DOHH2 (cell line): ENCODE measurements at regions not wholly inside any gene's neighbourhood (a gene's known extent, or its start where the extent isn't known, plus 50 kb on each side); places are given as distances from the start of the nearest gene placed in this dataset.

Experiments
- H3F3A ChIP-seq: fragments of 200-600 bp; sonication (generic), shearing (Covaris generic); 2 replicates; pipeline ENCODE4 v1.6.0; 2016; ENCODE audit warnings: antibody characterized with exemption, mild to moderate bottlenecking; ENCODE audit not compliant: control insufficient read depth, insufficient read depth
- H3K27ac ChIP-seq: fragments of 200-600 bp; sonication (generic); 2 replicates; pipeline ENCODE4 v1.5.1; 2014; ENCODE audit warnings: low read depth, mild to moderate bottlenecking, low read length, moderate library complexity
- H3K27me3 ChIP-seq: fragments of 200-600 bp; sonication (generic); 2 replicates; pipeline ENCODE4 v1.6.1; 2014; ENCODE audit warnings: mild to moderate bottlenecking, low read length, mixed read lengths; ENCODE audit not compliant: control insufficient read depth
- H3K36me3 ChIP-seq: fragments of 200-600 bp; sonication (generic); 2 replicates; pipeline ENCODE4 v1.6.1; 2014; ENCODE audit warnings: mild to moderate bottlenecking, low read length, moderate library complexity, mixed read lengths; ENCODE audit not compliant: control insufficient read depth
- H3K4me1 ChIP-seq: fragments of 200-600 bp; sonication (generic); 2 replicates; pipeline ENCODE4 v1.6.1; 2014; ENCODE audit warnings: mild to moderate bottlenecking, low read length, mixed read lengths; ENCODE audit not compliant: control insufficient read depth
- H3K4me2 ChIP-seq: fragments of 200-600 bp; sonication (generic); 2 replicates; pipeline ENCODE4 v1.6.0; 2014; ENCODE audit warnings: mild to moderate bottlenecking, low read length, moderate library complexity
- H3K4me3 ChIP-seq: fragments of 200-600 bp; sonication (generic); 2 replicates; pipeline ENCODE4 v1.5.1; 2014; ENCODE audit warnings: mild to moderate bottlenecking, low read length, mixed read lengths
- H3K79me2 ChIP-seq: fragments of 200-600 bp; sonication (generic); 2 replicates; pipeline ENCODE4 v1.6.1; 2014; ENCODE audit warnings: mild to moderate bottlenecking, low read length, mixed read lengths; ENCODE audit not compliant: control insufficient read depth
- H3K9me2 ChIP-seq: fragments of 200-600 bp; sonication (generic); replicated peaks from 2 replicates; pipeline ENCODE4 v1.6.1; 2014; ENCODE audit warnings: mild to moderate bottlenecking, low read length, mixed read lengths; ENCODE audit not compliant: control insufficient read depth
- H3K9me3 ChIP-seq: fragments of 200-600 bp; sonication (generic); 2 replicates; pipeline ENCODE4 v1.6.1; 2014; ENCODE audit warnings: antibody characterized with exemption, low read length, mixed read lengths; ENCODE audit not compliant: control insufficient read depth, insufficient read depth
- H4K20me1 ChIP-seq: fragments of 200-600 bp; sonication (generic); 2 replicates; pipeline ENCODE4 v1.6.0; 2014; ENCODE audit warnings: low read depth, mild to moderate bottlenecking, antibody characterized with exemption, low read length, moderate library complexity; ENCODE audit not compliant: control insufficient read depth, insufficient read depth
- EZH2phosphoT487 ChIP-seq: fragments of 200-600 bp; sonication (generic); IDR thresholded peaks from 2 replicates; pipeline ENCODE4 v1.6.1; 2017; ENCODE audit warnings: borderline replicate concordance, mild to moderate bottlenecking, antibody characterized with exemption, low read length, moderate library complexity, mixed read lengths
- TF ChIP-seq, protein P1 (sequence below): fragments of 200-600 bp; sonication (generic); IDR thresholded peaks from one replicate; pipeline ENCODE4 v1.5.1; 2014; ENCODE audit warnings: antibody characterized with exemption, mild to moderate bottlenecking, low read depth, low read length; ENCODE audit not compliant: poor library complexity, severe bottlenecking

DNA sequence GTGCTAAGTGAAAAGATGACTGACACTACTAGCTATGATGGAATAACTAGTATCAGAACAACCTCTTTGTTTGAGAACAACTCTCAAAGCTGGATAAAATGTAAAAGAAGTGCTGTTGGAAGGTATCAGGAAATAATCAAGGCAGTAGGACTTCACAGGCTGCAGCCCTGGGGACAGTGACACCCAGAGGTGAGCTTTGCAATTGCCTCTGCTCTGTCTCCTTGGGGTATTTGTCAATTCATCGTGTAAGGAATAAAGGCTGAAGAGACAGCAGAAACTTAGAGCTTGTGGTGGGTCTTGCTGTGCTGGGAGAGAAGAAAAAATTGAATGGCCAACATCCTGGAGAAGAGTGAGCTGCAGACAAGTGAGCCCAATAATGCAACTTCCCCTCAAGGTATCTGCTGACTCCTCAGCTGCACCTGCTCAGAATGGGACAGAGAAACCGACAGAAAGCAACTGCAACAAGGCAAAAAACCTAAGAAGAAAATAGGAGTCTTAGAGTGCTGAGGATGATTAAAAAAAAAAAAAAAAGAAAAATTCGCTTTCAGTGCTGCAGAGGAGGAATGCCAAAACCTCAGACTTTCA is 141.1 kb downstream of the RCN1 start:
- H3K9me2 ChIP-seq = no peaks in the 10 kb centered on the region
- H3K79me2 ChIP-seq = no peaks in the 10 kb centered on the region
- H4K20me1 ChIP-seq = no peaks in the 10 kb centered on the region
- H3F3A ChIP-seq = no peaks in the 10 kb centered on the region
- H3K4me2 ChIP-seq = no peak overlapping the region
- no peaks in the 10 kb centered on the region for H3K9me3 ChIP-seq
- H3K27ac ChIP-seq = no peak overlapping the region
- no peaks in the 10 kb centered on the region for H3K4me1 ChIP-seq
- H3K36me3 ChIP-seq = no peaks in the 10 kb centered on the region
- H3K4me3 ChIP-seq = no peak overlapping the region
- H3K27me3 ChIP-seq = 0 out of 2 replicates have a peak, but pooled peaks cover 6% of the 10 kb centered on the region
- TF ChIP-seq, protein P1, sequence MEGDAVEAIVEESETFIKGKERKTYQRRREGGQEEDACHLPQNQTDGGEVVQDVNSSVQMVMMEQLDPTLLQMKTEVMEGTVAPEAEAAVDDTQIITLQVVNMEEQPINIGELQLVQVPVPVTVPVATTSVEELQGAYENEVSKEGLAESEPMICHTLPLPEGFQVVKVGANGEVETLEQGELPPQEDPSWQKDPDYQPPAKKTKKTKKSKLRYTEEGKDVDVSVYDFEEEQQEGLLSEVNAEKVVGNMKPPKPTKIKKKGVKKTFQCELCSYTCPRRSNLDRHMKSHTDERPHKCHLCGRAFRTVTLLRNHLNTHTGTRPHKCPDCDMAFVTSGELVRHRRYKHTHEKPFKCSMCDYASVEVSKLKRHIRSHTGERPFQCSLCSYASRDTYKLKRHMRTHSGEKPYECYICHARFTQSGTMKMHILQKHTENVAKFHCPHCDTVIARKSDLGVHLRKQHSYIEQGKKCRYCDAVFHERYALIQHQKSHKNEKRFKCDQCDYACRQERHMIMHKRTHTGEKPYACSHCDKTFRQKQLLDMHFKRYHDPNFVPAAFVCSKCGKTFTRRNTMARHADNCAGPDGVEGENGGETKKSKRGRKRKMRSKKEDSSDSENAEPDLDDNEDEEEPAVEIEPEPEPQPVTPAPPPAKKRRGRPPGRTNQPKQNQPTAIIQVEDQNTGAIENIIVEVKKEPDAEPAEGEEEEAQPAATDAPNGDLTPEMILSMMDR = peak; percentile 69
- TF ChIP-seq EZH2phosphoT487 = no peak

DNA sequence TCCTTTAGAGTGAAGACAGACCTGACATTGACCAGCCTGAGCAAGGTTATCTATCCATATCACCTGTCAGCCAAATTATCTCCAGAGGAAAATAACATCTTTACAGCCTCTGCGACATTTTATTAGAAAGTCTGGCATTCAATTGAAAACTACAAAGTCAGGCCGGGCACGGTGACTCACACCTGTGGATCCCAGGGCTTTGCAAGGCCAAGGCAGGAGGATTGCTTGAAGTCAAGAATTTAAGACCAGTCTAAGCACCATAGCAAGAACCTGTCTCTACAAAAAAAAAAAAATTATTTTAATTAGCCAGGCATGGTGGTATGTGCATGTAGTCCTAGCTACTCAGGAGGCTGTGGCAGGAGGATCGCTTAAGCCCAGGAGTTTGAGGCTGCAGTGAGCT is 141.6 kb downstream of the RCN1 start:
- H3K4me3 ChIP-seq = no peak overlapping the region
- no peaks in the 10 kb centered on the region for H3K9me3 ChIP-seq
- H3F3A ChIP-seq = no peaks in the 10 kb centered on the region
- H3K4me2 ChIP-seq = no peak overlapping the region
- H3K27me3 ChIP-seq = 0 out of 2 replicates have a peak, but pooled peaks cover 6% of the 10 kb centered on the region
- H3K36me3 ChIP-seq = no peaks in the 10 kb centered on the region
- no peaks in the 10 kb centered on the region for H3K4me1 ChIP-seq
- H3K27ac ChIP-seq = no peak overlapping the region
- H4K20me1 ChIP-seq = no peaks in the 10 kb centered on the region
- TF ChIP-seq EZH2phosphoT487 = no peak
- TF ChIP-seq, protein P1 = no peak
- no peaks in the 10 kb centered on the region for H3K79me2 ChIP-seq
- no peaks in the 10 kb centered on the region for H3K9me2 ChIP-seq

DNA sequence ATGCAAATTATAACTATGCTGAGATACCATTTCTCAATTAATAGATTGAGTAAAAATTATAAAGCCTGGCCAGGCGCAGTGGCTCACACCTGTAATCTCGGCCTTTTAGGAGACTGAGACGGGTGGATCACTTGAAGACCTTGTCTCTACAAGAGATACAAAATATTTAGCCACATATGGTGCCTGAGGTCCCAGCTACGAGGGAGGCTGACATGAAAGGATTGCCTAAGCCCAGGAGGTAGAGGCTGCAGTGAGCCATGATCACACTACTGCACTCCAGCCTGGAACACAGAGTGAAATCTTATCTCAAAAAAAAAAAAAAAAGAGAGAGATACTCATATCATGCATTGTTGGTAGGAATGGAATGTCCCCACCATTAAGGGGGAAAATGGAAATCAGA is 142.4 kb downstream of the RCN1 start:
- H3K79me2 ChIP-seq = no peaks in the 10 kb centered on the region
- no peaks in the 10 kb centered on the region for H3K9me3 ChIP-seq
- H3K4me3 ChIP-seq = no peak overlapping the region
- H3K4me1 ChIP-seq = no peaks in the 10 kb centered on the region
- H3K27me3 ChIP-seq = 0 out of 2 replicates have a peak, but pooled peaks cover 6% of the 10 kb centered on the region
- no peak overlapping the region for H3K27ac ChIP-seq
- no peaks in the 10 kb centered on the region for H4K20me1 ChIP-seq
- no peaks in the 10 kb centered on the region for H3F3A ChIP-seq
- TF ChIP-seq, protein P1 = no peak
- no peak for TF ChIP-seq EZH2phosphoT487
- no peak overlapping the region for H3K4me2 ChIP-seq
- H3K36me3 ChIP-seq = no peaks in the 10 kb centered on the region
- no peaks in the 10 kb centered on the region for H3K9me2 ChIP-seq
